CD4-positive, alpha-beta T cell (primary cell): ENCODE measurements at regions not wholly inside any gene's neighbourhood (a gene's known extent, or its start where the extent isn't known, plus 50 kb on each side); places are given as distances from the start of the nearest gene placed in this dataset.

Experiments used
- ATAC-seq: fragments of 200-7000 bp; cut with Tn5 transposase; one replicate; pipeline ENCODE4 v1.10.0; 2022; ENCODE audit warnings: mild to moderate bottlenecking; ENCODE audit not compliant: poor library complexity
- CTCF ChIA-PET: fragments of 350-600 bp; sonication (Branson Sonifier 250); formaldehyde crosslinking; loops from one replicate; lab custom pipeline; 2021; ENCODE audit warnings: antibody characterized with exemption, inconsistent platforms; lab: Charles Lee
- POLR2A ChIA-PET: fragments of 350-600 bp; sonication (Branson Sonifier 250); formaldehyde crosslinking; loops from one replicate; lab custom pipeline; 2021; ENCODE audit warnings: antibody characterized with exemption, inconsistent platforms; lab: Charles Lee
- DNase-seq, 14 experiments: peaks; one replicate each; pipeline ENCODE4 v3.0.0-alpha.2; 2013 to 2020; ENCODE audit warnings: mixed read lengths in 2 of 14
- H3K27ac ChIP-seq, 2 donors: one replicate each; pipeline versions ENCODE4 v1.5.1 to v1.7.0; 2013; ENCODE audit warnings: low read length in 2 of 2, low read depth in 1 of 2, mild to moderate bottlenecking in 1 of 2
- H3K27me3 ChIP-seq, 2 experiments: 1 replicate in 1 of 2; 2 replicates in 1 of 2; pipeline versions ENCODE4 v1.6.1 to v1.7.0; 2013; ENCODE audit warnings: low read length in 2 of 2, control low read depth in 1 of 2, mild to moderate bottlenecking in 1 of 2, moderate library complexity in 1 of 2; ENCODE audit not compliant: insufficient read depth in 2 of 2, control insufficient read depth in 1 of 2
- H3K36me3 ChIP-seq: one replicate; pipeline ENCODE4 v1.6.1; 2013; ENCODE audit warnings: low read length, control low read depth; ENCODE audit not compliant: insufficient read depth
- H3K4me1 ChIP-seq: one replicate; pipeline ENCODE4 v1.6.1; 2013; ENCODE audit warnings: low read length, control low read depth; ENCODE audit not compliant: insufficient read depth
- H3K4me3 ChIP-seq: one replicate; pipeline ENCODE4 v1.5.1; 2013; ENCODE audit warnings: mild to moderate bottlenecking, low read length, moderate library complexity
- H3K9me3 ChIP-seq, 2 experiments: 1 replicate in 1 of 2; 2 replicates in 1 of 2; pipeline versions ENCODE4 v1.6.1 to v1.7.0; 2013; ENCODE audit warnings: low read length in 2 of 2, mild to moderate bottlenecking in 2 of 2, control low read depth in 1 of 2, moderate library complexity in 1 of 2; ENCODE audit not compliant: control insufficient read depth in 1 of 2, insufficient read depth in 1 of 2
- H3K27ac Mint-ChIP-seq: one replicate; pipeline ENCODE4 v1.8.0; 2020; ENCODE audit warnings: mixed read lengths
- H3K27me3 Mint-ChIP-seq: one replicate; pipeline ENCODE4 v1.8.0; 2021; ENCODE audit warnings: mixed read lengths
- H3K36me3 Mint-ChIP-seq: one replicate; pipeline ENCODE4 v1.8.0; 2021; ENCODE audit warnings: low read depth, mixed read lengths
- H3K4me1 Mint-ChIP-seq: one replicate; pipeline ENCODE4 v1.8.0; 2021; ENCODE audit warnings: low read depth, mixed read lengths
- H3K4me3 Mint-ChIP-seq: one replicate; pipeline ENCODE4 v1.8.0; 2020; ENCODE audit warnings: mild to moderate bottlenecking, mixed read lengths
- H3K9me3 Mint-ChIP-seq: one replicate; pipeline ENCODE4 v1.8.0; 2020; ENCODE audit warnings: mixed read lengths
- CTCF ChIP-seq: fragments of 200-600 bp; IDR thresholded peaks from one replicate; pipeline ENCODE4 v1.8.0; 2022; ENCODE audit warnings: antibody characterized with exemption, mild to moderate bottlenecking
- intact Hi-C, 2 experiments: fragments of 100-400 bp; cut with DNase I in 1 of 2; cut with micrococcal nuclease in 1 of 2; formaldehyde crosslinking; loops; one replicate each; pipeline versions ENCODE4 v1.15.1 to v1.9.0; 2023 to 2025; cut with DNase I, micrococcal nuclease

GRCh38 chr3:106296062-106296461 is 427.2 kb upstream of the CBLB start:
- H3K36me3 Mint-ChIP-seq = no peaks in the 10 kb centered on the region
- no peak overlapping the region for H3K4me3 Mint-ChIP-seq
- CTCF ChIA-PET = no interaction called here
- H3K9me3 Mint-ChIP-seq = no peaks in the 10 kb centered on the region
- H3K27ac Mint-ChIP-seq = no peak overlapping the region
- H3K4me1 Mint-ChIP-seq = peaks cover 5% of the 10 kb centered on the region
- DNase-seq (no peak), ATAC-seq (no peak)
- intact Hi-C loops = no loop called here
- H3K27me3 ChIP-seq = no peaks in the 10 kb centered on the region
- TF ChIP-seq CTCF = no peak
- H3K36me3 ChIP-seq = no peaks in the 10 kb centered on the region
- H3K4me1 ChIP-seq = no peaks in the 10 kb centered on the region
- no peaks in the 10 kb centered on the region for H3K9me3 ChIP-seq
- H3K27me3 Mint-ChIP-seq = no peaks in the 10 kb centered on the region
- no peak overlapping the region for H3K4me3 ChIP-seq
- POLR2A ChIA-PET = no interaction called here
- no peak overlapping the region for H3K27ac ChIP-seq

GRCh38 chr3:106299300-106300098 is 430.7 kb upstream of the CBLB start:
- H3K27ac Mint-ChIP-seq = no peak overlapping the region
- ChIA-PET POLR2A (interaction anchor here (0.6 to 1.0 kb wide), 2 partner anchors 27 to 40 kb away, joined by 3 read pairs; no protein-coding TSS in a partner anchor), CTCF (no interaction called here)
- H3K36me3 ChIP-seq = no peaks in the 10 kb centered on the region
- H3K4me3 Mint-ChIP-seq = no peak overlapping the region
- no peaks in the 10 kb centered on the region for H3K9me3 ChIP-seq
- H3K4me1 ChIP-seq = no peaks in the 10 kb centered on the region
- ATAC-seq = no peak
- peaks cover 23% of the 10 kb centered on the region for H3K4me1 Mint-ChIP-seq
- intact Hi-C loops = no loop called here
- no peaks in the 10 kb centered on the region for H3K27me3 Mint-ChIP-seq
- no peak overlapping the region for H3K27ac ChIP-seq
- peak in 1 of 14 experiments; percentile 28 for DNase-seq
- no peak overlapping the region for H3K4me3 ChIP-seq
- H3K9me3 Mint-ChIP-seq = no peaks in the 10 kb centered on the region
- no peak for TF ChIP-seq CTCF
- H3K36me3 Mint-ChIP-seq = no peaks in the 10 kb centered on the region
- H3K27me3 ChIP-seq = no peaks in the 10 kb centered on the region

GRCh38 chr3:106302451-106303221 is 433.8 kb upstream of the CBLB start:
- H3K27me3 ChIP-seq = no peaks in the 10 kb centered on the region
- ATAC-seq = peak; percentile 71
- H3K36me3 Mint-ChIP-seq = no peaks in the 10 kb centered on the region
- H3K9me3 ChIP-seq = no peaks in the 10 kb centered on the region
- TF ChIP-seq CTCF = no peak
- CTCF ChIA-PET = no interaction called here
- intact Hi-C loops = loop anchor here in 1 of 2 experiments (2.0 kb wide), 1 partner anchor 14 kb away; no protein-coding TSS in a partner anchor
- no peaks in the 10 kb centered on the region for H3K36me3 ChIP-seq
- peak in 5 of 14 experiments; percentile 6 to 50 (median 20) for DNase-seq
- no peak overlapping the region for H3K27ac ChIP-seq
- no peak overlapping the region for H3K27ac Mint-ChIP-seq
- H3K9me3 Mint-ChIP-seq = no peaks in the 10 kb centered on the region
- no peak overlapping the region for H3K4me3 Mint-ChIP-seq
- H3K4me3 ChIP-seq = no peak overlapping the region
- H3K4me1 ChIP-seq = no peaks in the 10 kb centered on the region
- no peaks in the 10 kb centered on the region for H3K27me3 Mint-ChIP-seq
- POLR2A ChIA-PET = interaction anchor here (1.0 kb wide), 1 partner anchor 14 kb away, joined by 5 read pairs; no protein-coding TSS in a partner anchor
- H3K4me1 Mint-ChIP-seq = peaks cover 23% of the 10 kb centered on the region
